ENCODE measurements at regions not wholly inside any gene's neighbourhood (a gene's known extent, or its start where the extent isn't known, plus 50 kb on each side); places are given as distances from the start of the nearest gene placed in this dataset.

DNA sequence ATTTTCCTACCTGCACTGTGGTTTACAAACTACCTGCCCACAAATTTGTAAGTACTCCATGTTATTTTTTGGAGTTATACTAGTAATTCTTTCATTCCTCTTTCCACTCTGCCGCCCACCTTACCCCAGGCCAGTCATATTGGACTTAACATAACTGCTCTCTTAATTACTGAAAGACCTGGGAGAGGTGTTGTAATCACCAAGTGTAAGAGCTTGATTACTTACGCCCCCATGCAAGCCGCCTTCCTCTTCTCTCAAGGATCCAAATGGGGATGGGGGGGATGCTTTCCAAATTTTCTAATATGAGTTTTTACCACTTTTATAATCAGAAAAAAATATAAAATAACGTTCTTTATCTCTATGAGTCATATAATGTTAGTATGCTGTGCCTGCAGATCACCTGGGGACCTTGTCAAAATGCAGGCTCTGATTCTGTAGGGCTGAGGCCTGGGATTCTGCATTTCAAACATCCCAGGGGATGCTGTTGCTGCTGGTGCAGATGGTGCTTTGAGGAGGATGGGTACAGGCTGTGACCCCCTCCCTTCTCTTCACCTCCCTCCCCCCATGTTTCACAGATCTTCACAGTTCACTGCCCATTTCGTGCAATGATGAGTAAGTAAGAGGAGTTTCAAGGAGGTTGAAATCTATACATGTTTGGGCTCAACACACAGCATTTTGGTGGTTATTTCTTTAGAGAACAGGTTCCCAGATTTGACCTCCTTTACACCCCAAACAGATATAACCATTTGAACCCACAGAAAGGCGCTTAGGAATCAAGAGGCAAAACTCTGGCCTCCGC, 87.3 kb downstream of the SEC61B start:
- ATAC-seq (no peak), DNase-seq (no peak)
- H3K4me3 Mint-ChIP-seq: no peak overlapping the region
- H3K27me3 Mint-ChIP-seq: peaks cover 7% of the 10 kb centered on the region
- H3K9me3 Mint-ChIP-seq: no peaks in the 10 kb centered on the region
- H3K27ac Mint-ChIP-seq: no peak overlapping the region
- no peaks in the 10 kb centered on the region for H3K4me1 Mint-ChIP-seq

DNA sequence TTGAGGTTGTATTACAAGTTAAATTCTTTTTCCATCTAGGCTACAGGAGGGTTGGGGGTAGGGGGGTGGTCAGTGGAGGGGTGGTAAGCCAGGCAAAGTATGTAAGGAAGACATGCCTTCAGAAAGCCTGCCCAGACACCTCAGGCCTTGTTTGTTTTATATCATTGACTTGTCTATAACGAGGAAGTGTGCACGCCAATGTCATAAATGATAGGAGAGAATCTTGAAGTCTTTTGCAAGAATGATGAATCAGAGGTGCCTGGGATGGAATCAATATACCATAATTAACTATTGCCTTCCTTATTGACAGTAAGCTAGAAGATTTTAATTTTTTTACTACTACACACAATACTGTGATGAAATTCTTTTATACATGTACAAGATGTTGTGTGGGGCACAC, 90.7 kb downstream of the SEC61B start:
- H3K4me1 Mint-ChIP-seq: no peaks in the 10 kb centered on the region
- ATAC-seq: no peak
- no peak overlapping the region for H3K27ac Mint-ChIP-seq
- H3K9me3 Mint-ChIP-seq: no peaks in the 10 kb centered on the region
- no peak for DNase-seq
- H3K4me3 Mint-ChIP-seq: no peak overlapping the region
- H3K27me3 Mint-ChIP-seq: peaks cover 14% of the 10 kb centered on the region

DNA sequence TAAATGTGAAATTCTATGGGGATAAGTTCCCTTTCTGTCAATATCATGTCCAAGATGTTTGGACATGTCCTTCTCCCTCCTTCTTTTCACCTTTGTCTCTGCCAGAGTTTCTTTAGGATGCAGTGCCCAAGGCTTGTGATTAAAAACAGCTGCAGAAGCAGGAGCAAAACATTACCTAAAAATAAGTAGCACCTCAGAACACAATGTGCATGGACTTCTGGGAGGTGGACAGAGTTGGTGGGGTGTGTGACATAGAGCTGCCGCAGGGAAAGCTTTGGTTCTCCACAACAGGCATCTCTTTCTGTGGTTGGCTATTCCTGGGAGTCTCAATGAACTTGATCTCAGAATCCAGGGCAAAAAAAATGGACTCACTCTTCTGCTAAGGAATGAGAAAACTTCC, 97.0 kb downstream of the SEC61B start:
- Mint-ChIP-seq H3K27ac (no peak overlapping the region), H3K27me3 (peaks cover 44% of the 10 kb centered on the region)
- no peak for ATAC-seq

DNA sequence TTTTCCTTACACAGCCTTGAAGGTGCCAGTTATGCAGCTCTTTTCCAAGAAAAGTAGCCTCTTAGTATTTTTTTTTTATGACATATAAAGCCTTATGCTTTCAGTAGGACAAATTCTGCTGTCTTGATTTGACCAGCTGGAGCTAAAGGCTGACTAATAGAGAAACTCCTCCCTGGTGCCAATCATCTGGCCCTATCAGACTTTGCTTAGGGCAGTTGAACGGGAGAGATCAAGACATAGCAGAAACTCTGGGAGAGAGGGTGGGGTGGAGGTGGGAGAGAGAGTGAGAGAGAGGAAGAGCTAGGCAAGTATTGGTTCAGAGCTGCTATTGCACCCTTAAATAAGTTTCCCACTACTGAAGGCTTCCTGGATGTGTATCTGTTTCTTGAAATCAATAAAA, 100.2 kb downstream of the SEC61B start:
- no peak for ATAC-seq
- no peak for DNase-seq
- H3K9me3 Mint-ChIP-seq: no peaks in the 10 kb centered on the region
- H3K4me3 Mint-ChIP-seq: no peak overlapping the region
- peaks cover 55% of the 10 kb centered on the region for H3K27me3 Mint-ChIP-seq
- H3K4me1 Mint-ChIP-seq: peaks cover 11% of the 10 kb centered on the region
- H3K27ac Mint-ChIP-seq: no peak overlapping the region

More for the DNA sequence above, 97.0 kb downstream of the SEC61B start:
- Mint-ChIP-seq H3K9me3 (no peaks in the 10 kb centered on the region), H3K4me1 (no peaks in the 10 kb centered on the region), H3K4me3 (no peak overlapping the region)
- DNase-seq: no peak

DNA sequence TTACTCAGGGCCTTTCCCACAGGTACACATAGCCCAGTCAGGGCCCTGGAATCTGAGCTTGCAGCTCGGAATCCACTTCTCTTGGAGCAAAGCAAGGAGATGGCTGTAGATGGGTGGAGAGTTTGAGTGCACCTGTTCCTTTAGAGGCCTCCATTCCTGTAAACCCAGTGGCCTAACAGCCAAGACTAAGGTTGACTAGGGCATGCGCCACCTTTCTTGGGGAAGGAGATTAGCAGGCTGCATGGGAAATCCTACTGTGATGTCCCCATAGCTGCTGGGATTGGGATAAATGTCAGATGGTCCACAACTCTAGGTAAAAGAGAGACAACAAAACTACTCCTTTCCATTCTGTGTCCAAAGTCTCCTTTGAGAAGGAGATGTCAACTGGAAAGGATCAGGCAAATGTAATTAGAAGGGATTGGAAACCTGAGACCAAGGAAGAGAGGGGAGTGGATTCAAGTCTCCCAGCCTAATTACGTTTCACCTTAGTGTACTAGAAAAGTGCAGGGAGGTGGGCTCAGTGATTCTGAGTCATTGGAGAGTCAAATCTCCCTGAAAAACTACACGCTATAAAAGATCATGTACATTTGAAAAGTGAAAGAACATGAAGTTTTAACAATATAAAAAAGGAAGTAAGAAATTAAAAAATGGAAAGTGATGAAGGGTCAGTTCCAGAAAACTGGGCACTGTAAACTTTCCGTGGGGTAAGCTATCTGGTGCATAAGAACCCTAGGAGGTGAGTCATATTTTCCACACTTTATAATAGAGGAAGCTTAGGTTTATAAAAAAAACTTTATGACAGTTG, 104.2 kb downstream of the SEC61B start:
- ATAC-seq: peak; percentile 23
- Mint-ChIP-seq H3K4me1 (peaks cover 11% of the 10 kb centered on the region), H3K27ac (peak overlapping the region; percentile 61 to 84), H3K4me3 (peak overlapping the region; percentile 2 to 34), H3K27me3 (peaks cover 35% of the 10 kb centered on the region), H3K9me3 (no peaks in the 10 kb centered on the region)
- DNase-seq: no peak

DNA sequence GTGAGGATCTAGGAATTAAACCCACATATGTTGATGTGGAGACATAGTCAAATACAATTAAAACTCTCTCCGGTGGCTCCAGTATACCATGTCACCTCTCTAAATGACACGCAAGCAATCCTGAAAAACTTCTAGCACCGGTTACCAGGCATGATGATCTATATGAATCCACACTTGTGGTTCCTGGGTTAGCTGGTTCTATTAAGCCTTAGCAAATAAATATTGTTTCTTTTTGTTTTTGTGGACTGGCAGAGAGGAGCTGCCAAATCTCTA, 104.8 kb downstream of the SEC61B start:
- Mint-ChIP-seq H3K27ac (peak overlapping the region in 1 of 2 donors; percentile 61), H3K27me3 (peaks cover 30% of the 10 kb centered on the region), H3K4me3 (no peak overlapping the region), H3K9me3 (no peaks in the 10 kb centered on the region), H3K4me1 (peaks cover 11% of the 10 kb centered on the region)
- ATAC-seq (peak; percentile 18), DNase-seq (no peak)

DNA sequence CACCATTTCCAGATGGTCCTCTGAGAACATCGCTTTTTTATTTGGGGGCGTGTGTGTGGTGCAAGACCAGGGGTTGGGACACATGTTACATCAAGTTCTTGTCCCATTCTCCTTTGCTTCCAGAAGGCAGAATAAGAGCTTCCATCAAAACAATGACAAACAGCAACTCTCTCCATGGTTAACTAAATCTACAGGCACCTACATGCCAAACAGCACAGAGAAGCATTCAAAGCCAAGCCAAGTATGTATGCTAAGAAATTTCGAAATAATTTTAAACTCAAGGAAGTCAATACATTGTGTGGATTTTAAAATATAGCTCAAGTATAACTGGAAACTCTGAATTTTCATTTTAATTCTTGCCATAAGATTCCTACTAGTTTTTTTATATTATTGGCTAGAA, 105.6 kb downstream of the SEC61B start:
- Mint-ChIP-seq H3K27ac (no peak overlapping the region), H3K4me3 (no peak overlapping the region), H3K9me3 (no peaks in the 10 kb centered on the region), H3K27me3 (peaks cover 27% of the 10 kb centered on the region), H3K4me1 (peaks cover 11% of the 10 kb centered on the region)
- ATAC-seq: no peak
- no peak for DNase-seq

DNA sequence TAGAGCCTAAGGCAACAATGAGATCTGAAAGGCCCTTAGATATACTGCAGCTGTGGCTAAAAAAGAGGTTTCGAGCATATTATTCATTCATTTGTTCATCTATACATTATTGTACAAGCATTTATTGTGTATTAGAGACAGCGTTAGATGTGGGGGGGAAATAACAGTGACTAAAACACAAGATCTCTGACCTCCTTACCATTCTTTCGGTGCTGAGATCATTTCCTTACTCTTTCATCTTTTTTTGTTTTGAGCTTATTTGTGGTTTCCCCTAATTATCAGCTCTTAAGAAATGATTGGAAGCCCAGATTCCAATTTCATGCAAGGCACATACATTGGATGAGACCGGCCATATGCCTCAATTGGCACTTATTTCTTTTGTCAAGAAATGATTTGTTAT, 113.2 kb downstream of the SEC61B start:
- H3K4me1 Mint-ChIP-seq: no peaks in the 10 kb centered on the region
- no peak overlapping the region for H3K4me3 Mint-ChIP-seq
- H3K27ac Mint-ChIP-seq: no peak overlapping the region
- ATAC-seq (no peak), DNase-seq (no peak)
- peaks cover 0 to 12% of the 10 kb centered on the region in 2 donors for H3K9me3 Mint-ChIP-seq
- H3K27me3 Mint-ChIP-seq: peaks cover 9% of the 10 kb centered on the region

DNA sequence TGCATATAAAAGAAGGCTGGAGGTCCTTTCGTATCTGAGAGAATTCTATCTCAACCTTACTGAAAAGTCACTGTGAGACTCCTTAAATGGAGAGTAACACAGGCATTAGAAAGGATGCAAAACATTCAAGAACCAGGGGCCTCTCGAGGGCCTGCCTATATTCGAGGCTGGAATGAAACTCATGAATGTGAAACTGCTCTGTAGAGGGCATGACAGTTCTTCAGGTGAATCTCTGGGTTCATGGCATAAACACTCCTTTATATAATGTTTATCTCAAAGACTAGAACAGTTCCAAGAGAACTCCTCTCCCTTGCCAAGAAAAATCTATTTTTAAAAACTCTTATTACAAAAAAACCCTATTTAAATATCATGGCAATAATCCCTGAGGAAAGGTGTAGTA, 113.9 kb downstream of the SEC61B start:
- Mint-ChIP-seq H3K27ac (no peak overlapping the region), H3K27me3 (peaks cover 9% of the 10 kb centered on the region), H3K4me3 (no peak overlapping the region), H3K9me3 (peaks cover 0 to 12% of the 10 kb centered on the region in 2 donors), H3K4me1 (no peaks in the 10 kb centered on the region)
- DNase-seq: no peak
- no peak for ATAC-seq

DNA sequence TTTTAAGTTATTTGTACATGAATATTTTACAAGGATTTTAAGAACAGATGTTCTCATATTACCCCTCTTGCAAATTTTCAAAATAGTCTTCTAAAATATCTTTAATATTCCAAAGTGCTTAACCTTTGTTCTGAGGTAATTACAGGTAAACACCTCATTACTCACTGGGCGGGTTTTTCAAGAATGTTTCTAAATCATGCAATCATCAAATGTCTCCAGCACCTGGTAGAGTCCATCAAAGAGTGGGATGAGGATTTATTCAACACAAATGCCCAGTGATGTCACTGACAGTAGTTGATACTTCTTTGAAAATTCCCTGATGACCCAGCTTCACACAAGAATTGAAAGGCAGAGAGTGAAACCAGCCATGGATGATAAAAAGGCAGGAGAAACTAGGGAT, 114.4 kb downstream of the SEC61B start:
- no peak overlapping the region for H3K27ac Mint-ChIP-seq

DNA sequence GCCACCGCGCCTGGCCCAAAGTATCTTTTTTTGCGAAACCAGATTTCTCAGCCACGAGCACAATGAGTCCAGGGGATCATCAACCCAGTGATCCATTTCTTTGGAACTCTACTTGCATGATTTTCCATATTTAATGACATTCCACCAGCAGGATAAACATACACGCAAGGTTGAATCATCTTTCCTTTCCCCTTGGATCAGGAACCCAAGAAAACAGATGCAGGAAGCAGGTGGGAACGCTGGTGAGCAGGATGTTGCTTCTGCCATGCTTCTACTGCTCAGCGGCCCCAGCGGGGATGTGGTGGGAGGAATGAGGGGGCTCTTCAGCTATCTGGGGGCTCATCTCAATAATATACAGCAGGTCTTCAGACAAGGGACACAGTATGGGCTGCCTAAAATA, 118.2 kb downstream of the SEC61B start:
- H3K4me3 Mint-ChIP-seq: no peak overlapping the region
- H3K27ac Mint-ChIP-seq: no peak overlapping the region
- no peaks in the 10 kb centered on the region for H3K4me1 Mint-ChIP-seq
- ATAC-seq (no peak), DNase-seq (no peak)
- peaks cover 0 to 12% of the 10 kb centered on the region in 2 donors for H3K9me3 Mint-ChIP-seq
- H3K27me3 Mint-ChIP-seq: peaks cover under 1% of the 10 kb centered on the region

More for the DNA sequence above, 114.4 kb downstream of the SEC61B start:
- H3K4me1 Mint-ChIP-seq: no peaks in the 10 kb centered on the region
- H3K9me3 Mint-ChIP-seq: peaks cover 0 to 12% of the 10 kb centered on the region in 2 donors
- H3K4me3 Mint-ChIP-seq: no peak overlapping the region
- H3K27me3 Mint-ChIP-seq: peaks cover 9% of the 10 kb centered on the region
- ATAC-seq (no peak), DNase-seq (no peak)

DNA sequence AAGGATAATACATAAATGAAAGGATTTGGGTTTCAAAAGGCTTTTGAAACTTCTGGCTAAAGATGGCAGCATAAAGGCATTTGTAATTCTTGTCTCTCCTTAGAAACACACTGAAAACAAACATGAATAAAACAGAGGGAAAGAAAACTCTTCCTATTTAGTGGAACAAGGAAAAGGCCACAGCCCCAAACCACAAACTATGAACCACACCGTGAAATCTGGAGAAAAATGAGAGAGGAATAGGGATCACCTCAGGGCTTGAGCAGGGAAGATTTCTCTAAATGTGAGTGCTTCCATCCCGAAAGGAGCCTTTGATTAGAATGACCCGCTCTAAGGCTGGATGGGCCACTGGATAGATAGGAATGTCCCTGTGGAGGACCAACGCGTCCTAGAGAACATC, 119.6 kb downstream of the SEC61B start:
- Mint-ChIP-seq H3K27ac (no peak overlapping the region), H3K4me1 (no peaks in the 10 kb centered on the region), H3K4me3 (no peak overlapping the region), H3K9me3 (peaks cover 0 to 12% of the 10 kb centered on the region in 2 donors), H3K27me3 (peaks cover 7% of the 10 kb centered on the region)
- DNase-seq (no peak), ATAC-seq (no peak)

DNA sequence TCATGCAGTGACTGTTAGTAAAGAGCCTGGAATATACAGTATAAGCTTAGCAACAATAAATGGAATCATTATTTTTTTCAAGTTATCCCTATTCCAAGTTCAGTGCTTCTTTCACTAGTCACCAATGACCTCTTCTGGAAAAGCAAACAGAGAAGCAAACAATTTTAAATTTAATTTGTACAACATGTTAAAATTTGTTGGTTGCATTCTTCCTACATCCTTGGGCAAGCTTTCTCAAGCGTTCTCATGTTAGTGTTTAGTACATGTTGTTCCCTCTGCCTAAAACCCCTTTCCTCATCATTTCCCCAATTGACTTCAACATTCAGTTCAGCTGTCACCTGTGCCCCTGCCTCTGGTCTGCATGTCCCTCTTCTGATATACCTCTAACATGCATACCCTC, 123.4 kb downstream of the SEC61B start:
- no peaks in the 10 kb centered on the region for H3K4me1 Mint-ChIP-seq
- DNase-seq: no peak
- no peak overlapping the region for H3K4me3 Mint-ChIP-seq
- no peak overlapping the region for H3K27ac Mint-ChIP-seq
- H3K27me3 Mint-ChIP-seq: peaks cover 7% of the 10 kb centered on the region
- H3K9me3 Mint-ChIP-seq: no peaks in the 10 kb centered on the region
- ATAC-seq: no peak

DNA sequence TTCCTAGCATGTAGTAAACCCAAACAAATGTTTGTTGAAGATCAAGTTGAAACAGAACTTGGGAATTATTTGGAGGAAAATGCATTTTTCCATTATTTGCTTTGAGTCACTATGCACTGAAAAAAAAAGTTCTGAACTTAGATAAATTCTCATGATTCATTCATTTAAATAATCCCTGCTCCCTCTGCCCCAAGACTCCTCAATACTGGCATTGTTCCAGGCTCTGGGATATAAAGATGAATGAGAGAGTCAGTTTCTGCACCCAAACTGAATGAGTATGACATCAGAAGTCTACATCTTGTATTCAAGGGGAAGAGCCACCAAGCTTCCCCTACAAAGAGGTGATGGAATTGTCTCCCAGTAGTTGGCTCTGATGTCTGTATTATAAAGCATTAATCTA, 123.9 kb downstream of the SEC61B start:
- ATAC-seq (no peak), DNase-seq (no peak)
- Mint-ChIP-seq H3K27me3 (peaks cover 7% of the 10 kb centered on the region), H3K4me1 (no peaks in the 10 kb centered on the region), H3K27ac (no peak overlapping the region), H3K4me3 (no peak overlapping the region), H3K9me3 (no peaks in the 10 kb centered on the region)

DNA sequence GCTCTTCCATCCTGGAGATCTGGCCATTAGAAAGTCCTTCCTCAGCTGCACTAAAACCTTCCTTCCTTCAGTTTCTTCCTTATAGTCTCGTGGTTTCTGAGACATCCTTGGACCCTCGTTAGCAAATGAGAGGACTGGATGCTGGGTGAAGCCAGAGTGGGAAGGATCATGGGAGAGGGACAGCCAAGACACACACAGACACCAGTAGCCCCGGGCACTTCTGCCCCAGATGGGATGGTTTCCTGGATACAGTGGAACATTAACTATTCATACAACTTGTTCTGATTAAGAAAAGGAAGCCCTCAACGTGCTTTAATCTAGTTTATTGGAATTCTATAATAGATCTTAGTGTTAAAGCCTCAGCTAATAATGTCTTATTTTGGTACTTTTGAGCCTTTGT, 125.5 kb downstream of the SEC61B start:
- no peak for DNase-seq
- no peak for ATAC-seq
- Mint-ChIP-seq H3K4me3 (no peak overlapping the region), H3K9me3 (no peaks in the 10 kb centered on the region), H3K27me3 (peaks cover 7% of the 10 kb centered on the region), H3K27ac (no peak overlapping the region), H3K4me1 (no peaks in the 10 kb centered on the region)

DNA sequence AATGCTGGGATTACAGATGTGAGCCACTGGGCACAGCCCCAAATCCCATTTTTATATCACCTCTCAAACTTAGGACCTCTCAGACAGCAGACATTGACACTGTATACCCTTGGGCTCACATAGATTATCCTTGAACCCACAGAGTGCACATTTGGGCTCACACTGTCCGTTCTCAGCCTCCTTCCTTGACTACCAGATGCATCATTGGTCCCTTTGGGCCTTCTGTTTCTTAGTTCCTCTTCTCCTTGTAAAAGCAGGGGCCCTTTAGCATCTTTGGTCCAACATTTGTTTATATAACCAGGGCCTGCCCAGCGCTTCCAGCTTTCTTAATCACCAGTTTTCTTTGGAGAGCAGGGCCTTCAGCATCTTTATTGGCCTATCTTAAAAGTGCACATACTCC, 126.2 kb downstream of the SEC61B start:
- no peaks in the 10 kb centered on the region for H3K4me1 Mint-ChIP-seq
- no peaks in the 10 kb centered on the region for H3K9me3 Mint-ChIP-seq
- no peak overlapping the region for H3K27ac Mint-ChIP-seq
- H3K4me3 Mint-ChIP-seq: no peak overlapping the region
- DNase-seq: no peak
- no peak for ATAC-seq
- peaks cover 7% of the 10 kb centered on the region for H3K27me3 Mint-ChIP-seq
